NB4 (cell line): ENCODE measurements at regions not wholly inside any gene's neighbourhood (a gene's known extent, or its start where the extent isn't known, plus 50 kb on each side); places are given as distances from the start of the nearest gene placed in this dataset.

ENCODE experiments used
- CTCF ChIP-seq: IDR thresholded peaks from one replicate; pipeline ENCODE4 v1.5.1; 2012; ENCODE audit warnings: low read depth, low read length
- MAX ChIP-seq: IDR thresholded peaks from 2 replicates; pipeline ENCODE4 v1.6.1; 2011; ENCODE audit warnings: low read depth, low read length
- MYC ChIP-seq: IDR thresholded peaks from 2 replicates; pipeline ENCODE4 v1.6.1; 2011; ENCODE audit warnings: low read depth, low read length
- POLR2A ChIP-seq: IDR thresholded peaks from 2 replicates; pipeline ENCODE4 v1.6.1; 2011; ENCODE audit warnings: mild to moderate bottlenecking; ENCODE audit not compliant: insufficient read length; ENCODE audit errors: extremely low read depth

GRCh38 chr10:55782181-55782580 lies 578.9 kb downstream of the ZWINT start:
- TF ChIP-seq CTCF (no peak), POLR2A (no peak), MYC (no peak), MAX (no peak)
